HG02642 (cell line): ENCODE measurements at regions not wholly inside any gene's neighbourhood (a gene's known extent, or its start where the extent isn't known, plus 50 kb on each side); places are given as distances from the start of the nearest gene placed in this dataset.
"Not testable (repeated sequence)": the region's sequence is repeated elsewhere in the genome, so short reads cannot be mapped to it uniquely, and the experiment has no call there.

Experiments
- ATAC-seq: cut with Tn5 transposase; IDR thresholded peaks from one replicate; pipeline ENCODE4 v1.9.1; 2021; ENCODE audit warnings: mild to moderate bottlenecking; ENCODE audit not compliant: unreplicated experiment, poor library complexity

- no peak for ATAC-seq
Observed at GRCh38 chr5:13356226-13356625, 588.3 kb downstream of the DNAH5 start.

GRCh38 chr5:13354611-13355010 is 589.9 kb downstream of the DNAH5 start:
- ATAC-seq: no peak

GRCh38 chr5:13350767-13351166 is 593.7 kb downstream of the DNAH5 start:
- ATAC-seq: no peak

- no peak for ATAC-seq
Observed at GRCh38 chr5:13348568-13348967, 595.9 kb downstream of the DNAH5 start.

GRCh38 chr5:13346401-13346800 is 598.1 kb downstream of the DNAH5 start:
- no peak for ATAC-seq

- ATAC-seq: no peak
Observed at GRCh38 chr5:13339093-13339492, 605.4 kb downstream of the DNAH5 start.

GRCh38 chr5:13335026-13335425 is 609.5 kb downstream of the DNAH5 start:
- not testable (repeated sequence) for ATAC-seq

- ATAC-seq: no peak
Observed at GRCh38 chr5:13331585-13331984, 612.9 kb downstream of the DNAH5 start.

GRCh38 chr5:13328316-13328715 is 616.2 kb downstream of the DNAH5 start:
- ATAC-seq: no peak

GRCh38 chr5:13325765-13326164 is 618.7 kb downstream of the DNAH5 start:
- no peak for ATAC-seq

GRCh38 chr5:13322769-13323168 is 621.7 kb downstream of the DNAH5 start:
- no peak for ATAC-seq

GRCh38 chr5:13317654-13318053 is 626.8 kb downstream of the DNAH5 start:
- no peak for ATAC-seq

GRCh38 chr5:13316176-13316575 is 628.3 kb downstream of the DNAH5 start:
- no peak for ATAC-seq

GRCh38 chr5:13307480-13307879 is 637.0 kb downstream of the DNAH5 start:
- no peak for ATAC-seq

GRCh38 chr5:13303445-13303844 is 641.0 kb downstream of the DNAH5 start:
- ATAC-seq: no peak

GRCh38 chr5:13278811-13279210 is 665.7 kb downstream of the DNAH5 start:
- ATAC-seq: no peak

- no peak for ATAC-seq
Observed at GRCh38 chr5:13278148-13278547, 666.3 kb downstream of the DNAH5 start.

GRCh38 chr5:13276156-13276555 is 668.3 kb downstream of the DNAH5 start:
- ATAC-seq: no peak

GRCh38 chr5:13263701-13264100 is 680.8 kb downstream of the DNAH5 start:
- ATAC-seq: no peak

GRCh38 chr5:13253111-13253510 is 691.4 kb downstream of the DNAH5 start:
- no peak for ATAC-seq

- ATAC-seq: no peak
Observed at GRCh38 chr5:13252699-13253098, 691.8 kb downstream of the DNAH5 start.

GRCh38 chr5:13251623-13252376 is 692.7 kb downstream of the DNAH5 start:
- no peak for ATAC-seq
